ENCODE measurements at regions not wholly inside any gene's neighbourhood (a gene's known extent, or its start where the extent isn't known, plus 50 kb on each side); places are given as distances from the start of the nearest gene placed in this dataset.

- no peak for DNase-seq (ENCODE audit: low spot score)
- no peaks in the 10 kb centered on the region for H3K27me3 ChIP-seq (ENCODE audit: control insufficient read depth in 3 of 3, insufficient read depth in 3 of 3, low read depth in 1 of 3, low read length in 3 of 3)
- H2AFZ ChIP-seq (ENCODE audit: low read length): no peak overlapping the region
- H3K4me3 ChIP-seq (ENCODE audit: low read length in 2 of 2): no peak overlapping the region
- H4K91ac ChIP-seq (ENCODE audit: low read depth, low read length, poor library complexity): no peak overlapping the region
- no peak overlapping the region for H2BK12ac ChIP-seq (ENCODE audit: low read length)
- H2BK5ac ChIP-seq (ENCODE audit: low read length): no peak overlapping the region
- no peaks in the 10 kb centered on the region for H3K36me3 ChIP-seq (replicated peaks in 1 of 2; ENCODE audit: control insufficient read depth in 2 of 2, insufficient read depth in 2 of 2, low read length in 2 of 2)
- no peak overlapping the region for H3K18ac ChIP-seq (ENCODE audit: low read length)
- no peak overlapping the region for H3K27ac ChIP-seq (replicated peaks; ENCODE audit: low read length)
- no peak overlapping the region for H2BK120ac ChIP-seq (ENCODE audit: low read depth, low read length)
- no peak overlapping the region for H3K9ac ChIP-seq (ENCODE audit: low read depth, low read length, poor library complexity)
- no CpG with 5 or more reads among the region's 4 CpGs for WGBS, 2 donors (ENCODE audit: extremely low coverage in 2 of 2, insufficient read length in 2 of 2, insufficient replicate concordance in 1 of 2)
- peaks cover 2% of the 10 kb centered on the region in 2 donors for H3K4me1 ChIP-seq (ENCODE audit: control insufficient read depth in 2 of 2, insufficient read depth in 1 of 2, low read depth in 1 of 2, low read length in 2 of 2)
- H3K79me1 ChIP-seq (ENCODE audit: low read depth, low read length): no peaks in the 10 kb centered on the region
- no peak overlapping the region for H4K8ac ChIP-seq (ENCODE audit: low read depth, low read length)
- no peaks in the 10 kb centered on the region for H3K9me3 ChIP-seq (replicated peaks in 1 of 2; ENCODE audit: control insufficient read depth in 2 of 2, insufficient read depth in 1 of 2, low read depth in 1 of 2, low read length in 2 of 2)
- no peak overlapping the region for H3K4me2 ChIP-seq (ENCODE audit: insufficient read depth, low read length, poor library complexity, severe bottlenecking)
- no peak overlapping the region for H3K23ac ChIP-seq (ENCODE audit: low read depth, low read length, poor library complexity)
- no peak overlapping the region for H3K14ac ChIP-seq (ENCODE audit: low read length)
- H2BK15ac ChIP-seq (ENCODE audit: low read length): no peak overlapping the region
- no peak overlapping the region for H3K4ac ChIP-seq (ENCODE audit: low read length)
- no peak overlapping the region for H2AK5ac ChIP-seq (ENCODE audit: low read depth, low read length)
Observed at GRCh38 chr12:83634726-83635267, 948.1 kb downstream of the TMTC2 start.

GRCh38 chr12:83630526-83630925 lies 943.8 kb downstream of the TMTC2 start:
- H2AK5ac ChIP-seq (ENCODE audit: low read depth, low read length): no peak overlapping the region
- H2BK5ac ChIP-seq (ENCODE audit: low read length): no peak overlapping the region
- WGBS, 2 donors (ENCODE audit: extremely low coverage in 2 of 2, insufficient read length in 2 of 2, insufficient replicate concordance in 1 of 2): no CpG with 5 or more reads among the region's 1 CpG
- no peak for DNase-seq (ENCODE audit: low spot score)
- no peak overlapping the region for H2AFZ ChIP-seq (ENCODE audit: low read length)
- no peak overlapping the region for H3K4me2 ChIP-seq (ENCODE audit: insufficient read depth, low read length, poor library complexity, severe bottlenecking)
- H3K9me3 ChIP-seq (replicated peaks in 1 of 2; ENCODE audit: control insufficient read depth in 2 of 2, insufficient read depth in 1 of 2, low read depth in 1 of 2, low read length in 2 of 2): no peaks in the 10 kb centered on the region
- no peak overlapping the region for H4K8ac ChIP-seq (ENCODE audit: low read depth, low read length)
- H3K36me3 ChIP-seq (replicated peaks in 1 of 2; ENCODE audit: control insufficient read depth in 2 of 2, insufficient read depth in 2 of 2, low read length in 2 of 2): no peaks in the 10 kb centered on the region
- H3K79me1 ChIP-seq (ENCODE audit: low read depth, low read length): no peaks in the 10 kb centered on the region
- no peak overlapping the region for H2BK120ac ChIP-seq (ENCODE audit: low read depth, low read length)
- no peaks in the 10 kb centered on the region for H3K27me3 ChIP-seq (ENCODE audit: control insufficient read depth in 3 of 3, insufficient read depth in 3 of 3, low read depth in 1 of 3, low read length in 3 of 3)
- no peak overlapping the region for H3K9ac ChIP-seq (ENCODE audit: low read depth, low read length, poor library complexity)
- no peak overlapping the region for H2BK12ac ChIP-seq (ENCODE audit: low read length)
- no peak overlapping the region for H4K91ac ChIP-seq (ENCODE audit: low read depth, low read length, poor library complexity)
- H3K4me3 ChIP-seq (ENCODE audit: low read length in 2 of 2): no peak overlapping the region
- H3K4ac ChIP-seq (ENCODE audit: low read length): no peak overlapping the region
- H3K23ac ChIP-seq (ENCODE audit: low read depth, low read length, poor library complexity): no peak overlapping the region
- H2BK15ac ChIP-seq (ENCODE audit: low read length): no peak overlapping the region
- H3K18ac ChIP-seq (ENCODE audit: low read length): no peak overlapping the region
- no peak overlapping the region for H3K14ac ChIP-seq (ENCODE audit: low read length)
- H3K4me1 ChIP-seq (ENCODE audit: control insufficient read depth in 2 of 2, insufficient read depth in 1 of 2, low read depth in 1 of 2, low read length in 2 of 2): peaks cover 2 to 15% of the 10 kb centered on the region in 2 donors
- no peak overlapping the region for H3K27ac ChIP-seq (replicated peaks; ENCODE audit: low read length)

- Histone ChIP-seq H3K23ac (ENCODE audit: low read depth, low read length, poor library complexity) (no peak overlapping the region), H3K4ac (ENCODE audit: low read length) (no peak overlapping the region), H2AK5ac (ENCODE audit: low read depth, low read length) (no peak overlapping the region), H2BK15ac (ENCODE audit: low read length) (no peak overlapping the region), H2AFZ (ENCODE audit: low read length) (no peak overlapping the region), H3K27me3 (ENCODE audit: control insufficient read depth in 3 of 3, insufficient read depth in 3 of 3, low read depth in 1 of 3, low read length in 3 of 3) (no peaks in the 10 kb centered on the region), H3K4me1 (ENCODE audit: control insufficient read depth in 2 of 2, insufficient read depth in 1 of 2, low read depth in 1 of 2, low read length in 2 of 2) (peaks cover 2 to 15% of the 10 kb centered on the region in 2 donors), H2BK120ac (ENCODE audit: low read depth, low read length) (no peak overlapping the region), H3K9me3 (replicated peaks in 1 of 2; ENCODE audit: control insufficient read depth in 2 of 2, insufficient read depth in 1 of 2, low read depth in 1 of 2, low read length in 2 of 2) (peaks cover 0 to under 1% of the 10 kb centered on the region in 2 donors), H3K79me1 (ENCODE audit: low read depth, low read length) (no peaks in the 10 kb centered on the region), H2BK5ac (ENCODE audit: low read length) (no peak overlapping the region), H4K8ac (ENCODE audit: low read depth, low read length) (no peak overlapping the region), H2BK12ac (ENCODE audit: low read length) (no peak overlapping the region), H3K4me3 (ENCODE audit: low read length in 2 of 2) (no peak overlapping the region), H3K36me3 (replicated peaks in 1 of 2; ENCODE audit: control insufficient read depth in 2 of 2, insufficient read depth in 2 of 2, low read length in 2 of 2) (no peaks in the 10 kb centered on the region), H3K14ac (ENCODE audit: low read length) (no peak overlapping the region), H3K27ac (replicated peaks; ENCODE audit: low read length) (no peak overlapping the region), H3K9ac (ENCODE audit: low read depth, low read length, poor library complexity) (no peak overlapping the region), H4K91ac (ENCODE audit: low read depth, low read length, poor library complexity) (no peak overlapping the region), H3K4me2 (ENCODE audit: insufficient read depth, low read length, poor library complexity, severe bottlenecking) (no peak overlapping the region), H3K18ac (ENCODE audit: low read length) (no peak overlapping the region)
- WGBS, 2 donors (ENCODE audit: extremely low coverage in 2 of 2, insufficient read length in 2 of 2, insufficient replicate concordance in 1 of 2): no CpG with 5 or more reads among the region's 3 CpGs
- DNase-seq (ENCODE audit: low spot score): no peak
Observed at GRCh38 chr12:83629931-83630330, 943.2 kb downstream of the TMTC2 start.

- Histone ChIP-seq H3K4me2 (ENCODE audit: insufficient read depth, low read length, poor library complexity, severe bottlenecking) (no peak overlapping the region), H2AK5ac (ENCODE audit: low read depth, low read length) (no peak overlapping the region), H3K9me3 (replicated peaks in 1 of 2; ENCODE audit: control insufficient read depth in 2 of 2, insufficient read depth in 1 of 2, low read depth in 1 of 2, low read length in 2 of 2) (peaks cover 0 to 5% of the 10 kb centered on the region in 2 donors), H2BK5ac (ENCODE audit: low read length) (no peak overlapping the region), H2BK15ac (ENCODE audit: low read length) (no peak overlapping the region), H3K4me1 (ENCODE audit: control insufficient read depth in 2 of 2, insufficient read depth in 1 of 2, low read depth in 1 of 2, low read length in 2 of 2) (no peaks in the 10 kb centered on the region), H2AFZ (ENCODE audit: low read length) (peak overlapping the region; percentile 30), H2BK12ac (ENCODE audit: low read length) (no peak overlapping the region), H3K14ac (ENCODE audit: low read length) (no peak overlapping the region), H4K8ac (ENCODE audit: low read depth, low read length) (no peak overlapping the region), H3K4me3 (ENCODE audit: low read length in 2 of 2) (no peak overlapping the region), H2BK120ac (ENCODE audit: low read depth, low read length) (no peak overlapping the region), H3K79me1 (ENCODE audit: low read depth, low read length) (no peaks in the 10 kb centered on the region), H3K27ac (replicated peaks; ENCODE audit: low read length) (no peak overlapping the region), H3K18ac (ENCODE audit: low read length) (no peak overlapping the region), H3K9ac (ENCODE audit: low read depth, low read length, poor library complexity) (no peak overlapping the region), H3K4ac (ENCODE audit: low read length) (no peak overlapping the region), H3K36me3 (replicated peaks in 1 of 2; ENCODE audit: control insufficient read depth in 2 of 2, insufficient read depth in 2 of 2, low read length in 2 of 2) (no peaks in the 10 kb centered on the region), H3K23ac (ENCODE audit: low read depth, low read length, poor library complexity) (no peak overlapping the region), H3K27me3 (ENCODE audit: control insufficient read depth in 3 of 3, insufficient read depth in 3 of 3, low read depth in 1 of 3, low read length in 3 of 3) (no peaks in the 10 kb centered on the region), H4K91ac (ENCODE audit: low read depth, low read length, poor library complexity) (no peak overlapping the region)
- DNase-seq (ENCODE audit: low spot score): no peak
- no CpG with 5 or more reads among the region's 1 CpG for WGBS, 2 donors (ENCODE audit: extremely low coverage in 2 of 2, insufficient read length in 2 of 2, insufficient replicate concordance in 1 of 2)
Observed at GRCh38 chr12:83622205-83622604, 935.5 kb downstream of the TMTC2 start.

All from neuronal stem cell (in vitro differentiated cells).